ENCODE measurements at regions not wholly inside any gene's neighbourhood (a gene's known extent, or its start where the extent isn't known, plus 50 kb on each side); places are given as distances from the start of the nearest gene placed in this dataset.

GRCh38 chr2:65686928-65687521, 254.6 kb upstream of the SPRED2 start:
- DNase-seq (no peak), ATAC-seq (no peak)

- no peak for ATAC-seq
These were observed 249.1 kb upstream of the SPRED2 start for GRCh38 chr2:65681503-65681902.

DNA sequence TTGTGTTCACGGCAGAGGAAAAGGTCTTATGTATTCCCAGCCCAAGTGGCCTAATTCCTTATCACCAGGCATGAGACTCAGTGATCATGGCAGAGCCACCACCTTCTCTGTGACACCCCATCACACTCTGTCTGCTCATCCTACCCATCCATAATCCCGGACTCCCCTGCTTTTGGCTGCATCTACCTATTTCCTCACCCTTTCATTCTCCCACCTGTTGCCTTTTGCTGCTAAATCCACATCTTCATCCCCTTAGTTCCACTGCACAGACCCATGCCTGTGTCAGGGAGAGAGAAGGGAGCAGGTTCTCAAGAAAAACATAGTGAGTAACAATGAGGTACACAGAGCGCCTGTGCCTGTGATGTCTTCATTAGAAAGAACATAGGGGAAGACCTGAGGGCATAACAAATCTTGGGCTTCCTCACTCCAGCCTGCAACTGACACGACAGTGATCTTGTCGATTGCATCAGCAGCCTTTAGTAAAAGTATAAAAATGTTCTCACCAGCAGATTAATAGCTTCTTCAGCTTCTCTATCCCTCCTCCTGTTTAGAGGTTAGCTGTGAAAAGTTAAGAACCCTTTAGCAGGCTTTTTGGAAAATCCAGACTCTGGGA, 246.5 kb upstream of the SPRED2 start:
- no peak for DNase-seq
- ATAC-seq: no peak

More at GRCh38 chr2:65681503-65681902, 249.1 kb upstream of the SPRED2 start:
- no peak for DNase-seq

- no peak for DNase-seq
- ATAC-seq: no peak
These were observed 243.0 kb upstream of the SPRED2 start for GRCh38 chr2:65675350-65675749.

- DNase-seq: no peak
These were observed 239.4 kb upstream of the SPRED2 start for GRCh38 chr2:65671670-65672242.

DNA sequence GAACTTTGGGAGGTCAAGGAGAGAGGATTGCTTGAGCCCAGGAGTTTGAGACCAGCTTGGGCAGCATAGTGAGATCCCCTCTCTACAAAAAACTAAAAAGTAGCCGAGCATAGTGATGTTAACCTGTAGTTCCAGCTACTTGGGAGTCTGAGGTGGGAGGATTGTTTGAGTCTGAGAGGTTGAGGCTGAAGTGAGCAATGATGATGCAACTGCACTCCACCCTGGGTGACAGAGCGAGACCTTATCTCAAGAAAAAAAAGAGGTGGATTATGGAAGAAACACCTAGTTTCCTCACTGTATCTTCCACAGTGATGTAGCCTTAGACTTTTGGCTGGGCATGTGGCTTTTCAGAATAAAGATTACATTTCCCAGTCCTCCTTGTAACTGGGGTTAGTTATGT, 237.2 kb upstream of the SPRED2 start:
- ATAC-seq: no peak

More at GRCh38 chr2:65671670-65672242, 239.4 kb upstream of the SPRED2 start:
- no peak for ATAC-seq

GRCh38 chr2:65668744-65669143, 236.3 kb upstream of the SPRED2 start:
- no peak for ATAC-seq
- DNase-seq: no peak

More for the DNA sequence above, 237.2 kb upstream of the SPRED2 start:
- no peak for DNase-seq

DNA sequence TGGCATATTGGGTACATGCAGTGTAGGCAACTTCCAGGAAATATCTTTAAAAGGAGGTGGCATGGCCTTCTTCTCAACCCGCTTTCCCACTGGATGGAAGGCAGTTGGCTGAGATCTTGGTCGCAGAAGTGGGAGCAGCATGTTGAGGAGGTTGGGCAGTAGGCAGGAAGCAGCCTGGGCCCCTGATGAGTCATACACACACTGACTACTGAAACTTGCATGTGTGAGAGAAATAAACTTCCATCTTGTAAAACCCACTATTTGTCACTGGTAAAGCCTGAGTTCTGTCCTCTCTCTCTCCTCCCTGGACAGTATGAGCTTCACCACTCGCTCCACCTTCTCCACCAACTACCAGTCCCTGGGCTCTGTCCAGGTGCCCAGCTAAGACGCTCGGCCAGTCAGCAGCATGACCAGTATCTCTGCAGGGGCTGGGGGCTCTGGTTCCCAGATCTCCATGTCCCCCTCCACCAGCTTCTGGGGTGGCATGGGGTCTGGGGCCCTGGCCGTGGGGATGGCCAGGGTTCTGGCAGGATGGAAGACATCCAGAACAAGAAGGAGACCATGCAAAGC, 233.8 kb upstream of the SPRED2 start:
- ATAC-seq (peak; percentile 65), DNase-seq (no peak)

GRCh38 chr2:65664931-65665330, 232.5 kb upstream of the SPRED2 start:
- ATAC-seq (no peak), DNase-seq (no peak)

- DNase-seq (no peak), ATAC-seq (no peak)
These were observed 231.5 kb upstream of the SPRED2 start for GRCh38 chr2:65663831-65664407.

DNA sequence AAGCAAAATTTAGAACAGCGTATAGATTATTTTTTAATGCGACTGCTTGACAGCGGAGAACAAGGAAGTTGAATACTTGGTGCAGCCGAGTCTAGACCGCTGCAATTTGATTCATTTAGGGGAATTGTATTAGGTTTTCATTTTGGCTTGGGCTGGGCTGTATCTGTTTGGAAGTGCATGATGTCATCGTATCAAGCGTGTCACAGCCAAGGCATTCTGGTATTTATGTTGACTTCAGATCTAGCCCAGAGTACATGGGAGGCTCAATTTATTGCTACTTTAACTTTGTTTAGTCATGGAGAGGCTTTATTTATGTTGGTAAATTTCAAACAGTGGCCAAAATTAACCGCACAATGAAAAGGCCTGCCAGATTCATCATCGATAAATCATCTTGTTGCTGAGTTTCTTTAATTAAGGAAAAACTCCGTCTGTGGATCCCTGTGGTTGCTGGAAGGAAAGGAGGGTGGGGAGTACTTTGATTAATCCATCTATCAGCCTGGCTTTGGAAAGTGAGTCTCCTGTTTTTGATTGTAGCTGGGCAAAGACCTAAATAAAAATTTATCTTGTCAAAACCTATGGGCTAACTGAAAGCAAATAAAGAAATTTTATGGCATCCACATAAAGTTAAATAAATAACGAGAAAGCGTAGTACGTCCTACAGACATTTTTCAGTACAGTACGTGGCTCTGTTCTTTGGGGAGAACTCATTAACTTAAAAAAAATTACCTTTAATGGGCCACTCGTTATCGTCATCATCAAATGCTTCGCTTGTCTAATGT, 230.4 kb upstream of the SPRED2 start:
- DNase-seq: no peak
- ATAC-seq: no peak

DNA sequence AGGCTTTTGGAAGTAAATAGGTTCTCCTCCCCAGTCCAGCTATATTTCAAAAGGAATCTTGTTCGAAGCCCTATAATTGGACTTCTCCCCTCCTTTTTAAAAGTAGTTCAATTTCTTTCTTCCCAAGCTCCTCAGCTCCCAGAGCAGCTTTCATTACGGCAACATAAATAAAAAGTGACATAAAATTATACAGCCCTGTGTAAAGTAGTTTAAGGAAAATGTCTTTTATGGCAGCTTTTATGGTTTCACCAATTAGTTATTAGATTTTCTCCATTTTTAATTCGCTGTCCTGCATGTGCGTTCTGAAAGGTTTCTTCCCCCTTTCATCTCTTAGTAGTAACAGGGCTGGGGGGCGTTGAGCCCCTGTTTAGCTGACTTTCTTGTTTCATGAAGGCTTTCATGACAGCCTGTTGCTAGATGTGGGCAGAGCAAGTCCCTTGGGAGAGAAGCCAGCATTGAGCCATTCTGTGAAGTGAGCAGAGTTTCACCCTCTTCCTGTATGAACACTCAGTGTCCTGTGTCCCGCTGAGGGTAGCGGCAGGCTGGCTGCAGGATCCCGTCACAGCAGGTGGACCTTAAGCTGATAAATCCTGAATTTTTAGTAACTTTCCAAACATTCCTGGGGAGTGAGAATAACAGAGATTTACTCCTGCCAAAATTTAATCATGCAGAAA, 229.7 kb upstream of the SPRED2 start:
- ATAC-seq (no peak), DNase-seq (no peak)

GRCh38 chr2:65660340-65660739, 227.9 kb upstream of the SPRED2 start:
- no peak for DNase-seq
- ATAC-seq: no peak

DNA sequence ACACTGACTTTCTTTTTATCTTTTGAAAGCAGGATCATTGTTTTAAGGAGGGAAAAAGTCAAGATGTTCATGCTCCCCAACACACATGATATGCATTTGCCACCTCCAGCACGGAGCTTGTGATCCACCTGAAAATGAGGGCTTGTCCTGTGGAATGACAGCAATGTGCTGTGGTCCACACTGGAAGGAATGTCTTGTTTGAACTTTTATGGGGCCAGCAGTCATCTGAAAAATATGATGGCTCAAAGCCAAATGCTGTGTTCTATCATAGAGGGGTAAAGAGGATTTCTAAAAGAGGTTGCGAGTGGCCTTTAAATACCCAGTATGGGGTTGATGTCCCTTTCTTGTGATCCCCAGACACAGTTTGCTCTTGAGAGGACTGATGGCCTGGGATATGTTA, 226.5 kb upstream of the SPRED2 start:
- DNase-seq: no peak
- no peak for ATAC-seq

DNA sequence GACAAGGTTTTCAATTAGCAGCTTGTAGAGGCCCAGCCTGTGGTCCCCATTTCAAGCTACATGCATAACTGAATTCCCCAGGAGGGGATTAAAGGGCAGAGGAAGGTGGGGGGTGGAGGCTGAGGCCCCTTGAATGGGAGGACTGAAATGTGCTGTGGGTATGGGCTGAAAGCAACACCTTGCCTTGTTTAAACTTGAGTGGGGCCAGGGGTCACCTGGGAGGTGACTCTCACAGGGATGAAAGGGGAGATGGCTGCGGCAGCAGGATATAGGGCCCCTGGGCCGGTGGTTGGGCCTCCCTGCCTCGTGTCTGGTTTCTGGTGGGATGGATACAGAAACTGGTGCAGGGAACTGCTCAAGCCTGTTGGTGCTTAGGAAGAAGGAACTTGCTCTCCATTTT, 225.9 kb upstream of the SPRED2 start:
- no peak for ATAC-seq
- no peak for DNase-seq

DNA sequence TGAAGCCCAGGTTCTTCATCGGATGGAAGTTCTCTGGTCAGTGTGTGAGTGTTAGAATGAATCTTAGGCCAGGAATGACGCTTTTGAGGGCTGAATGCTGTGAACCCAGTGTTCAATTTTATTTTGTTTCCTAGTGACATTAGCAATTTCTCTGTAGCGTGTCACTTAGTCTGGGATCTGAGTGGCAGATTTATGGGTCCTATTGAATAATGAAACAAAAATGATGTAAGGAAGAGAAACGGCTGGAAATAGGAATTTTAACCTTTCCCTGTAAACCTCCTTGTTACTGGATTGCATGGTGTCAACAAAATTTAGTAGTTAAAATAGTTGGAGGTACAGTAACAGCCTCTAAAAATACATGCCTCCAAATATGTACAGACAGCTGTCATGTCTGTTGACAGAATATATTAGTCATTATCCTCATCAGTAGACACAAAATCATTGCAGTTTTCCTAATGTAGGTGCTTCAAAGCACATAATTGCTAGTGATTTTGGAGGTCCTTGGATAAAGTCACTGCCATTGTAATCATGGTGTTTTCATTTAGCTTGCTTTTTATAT, 223.8 kb upstream of the SPRED2 start:
- ATAC-seq: no peak

DNA sequence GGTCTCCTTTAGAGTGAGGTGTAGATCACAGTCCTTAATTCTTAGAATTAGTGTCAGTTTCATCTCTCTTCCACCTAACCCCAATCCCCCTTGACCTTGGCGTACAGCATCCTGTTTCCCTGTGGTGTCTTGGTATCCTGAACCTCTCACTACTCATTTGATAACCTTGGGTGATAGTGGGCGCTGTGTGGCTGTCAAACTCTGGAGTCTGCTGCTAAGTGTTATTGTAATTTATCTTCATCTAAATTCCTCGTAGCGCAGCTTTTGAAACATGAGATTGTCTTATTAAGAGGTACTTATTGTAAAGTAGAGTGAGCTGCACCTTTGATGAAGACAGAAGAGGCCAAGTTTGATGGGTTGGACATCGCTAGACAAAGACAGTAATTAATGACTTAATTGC, 222.6 kb upstream of the SPRED2 start:
- DNase-seq: no peak
- no peak for ATAC-seq

More for the DNA sequence above, 223.8 kb upstream of the SPRED2 start:
- DNase-seq: no peak

- no peak for DNase-seq
These were observed 222.1 kb upstream of the SPRED2 start for GRCh38 chr2:65654496-65654895.

GRCh38 chr2:65652066-65652465, 219.7 kb upstream of the SPRED2 start:
- ATAC-seq: no peak
- DNase-seq: no peak

More at GRCh38 chr2:65654496-65654895, 222.1 kb upstream of the SPRED2 start:
- no peak for ATAC-seq

- DNase-seq: no peak
- no peak for ATAC-seq
These were observed 217.6 kb upstream of the SPRED2 start for GRCh38 chr2:65649811-65650589.

All from stimulated activated naive CD8-positive, alpha-beta T cell treated with anti-CD3 and anti-CD28 coated beads, Interleukin-15, Interleukin-2, amounts not matched to agents 100 U/mL and 50 U/mL, for 24 hours (primary cell).